Epithelial cell of esophagus (primary cell): ENCODE measurements at regions not wholly inside any gene's neighbourhood (a gene's known extent, or its start where the extent isn't known, plus 50 kb on each side); places are given as distances from the start of the nearest gene placed in this dataset.

Source experiments
- DNase-seq: peaks from one replicate; pipeline ENCODE4 v3.0.0; 2010; ENCODE audit warnings: low read depth
- H3K4me3 ChIP-seq: 2 replicates; pipeline ENCODE4 v1.5.1; 2011; ENCODE audit warnings: mild to moderate bottlenecking, low read length, control low read depth
- TF ChIP-seq, protein P1 (sequence below): IDR thresholded peaks from 2 replicates; pipeline ENCODE4 v1.5.1; 2011; ENCODE audit warnings: low read depth, mild to moderate bottlenecking, low read length, control low read depth, inconsistent platforms; ENCODE audit not compliant: insufficient read depth; ENCODE audit errors: missing control alignments

DNA sequence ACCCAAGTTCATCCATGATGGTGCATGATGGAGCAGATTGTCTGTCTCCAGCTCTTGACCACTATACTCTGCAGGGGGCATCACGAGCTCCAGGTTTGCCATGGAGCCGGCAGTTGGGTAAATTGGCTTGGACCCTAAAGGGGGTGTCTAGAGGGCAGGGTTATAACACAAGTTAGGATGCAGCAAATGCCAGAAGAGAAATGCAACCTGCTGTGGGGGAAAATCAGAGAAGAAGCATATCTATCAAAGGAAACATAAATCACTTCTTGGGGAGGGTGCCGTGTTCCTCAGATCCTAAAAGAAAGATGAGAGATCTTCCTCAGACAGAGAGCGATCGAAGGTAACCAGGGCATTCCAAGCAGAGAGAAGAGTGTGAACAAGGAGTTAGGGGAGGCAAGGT is 334.9 kb downstream of the C12orf75 start:
- no peak overlapping the region for H3K4me3 ChIP-seq
- DNase-seq, result no peak
- TF ChIP-seq, protein P1, sequence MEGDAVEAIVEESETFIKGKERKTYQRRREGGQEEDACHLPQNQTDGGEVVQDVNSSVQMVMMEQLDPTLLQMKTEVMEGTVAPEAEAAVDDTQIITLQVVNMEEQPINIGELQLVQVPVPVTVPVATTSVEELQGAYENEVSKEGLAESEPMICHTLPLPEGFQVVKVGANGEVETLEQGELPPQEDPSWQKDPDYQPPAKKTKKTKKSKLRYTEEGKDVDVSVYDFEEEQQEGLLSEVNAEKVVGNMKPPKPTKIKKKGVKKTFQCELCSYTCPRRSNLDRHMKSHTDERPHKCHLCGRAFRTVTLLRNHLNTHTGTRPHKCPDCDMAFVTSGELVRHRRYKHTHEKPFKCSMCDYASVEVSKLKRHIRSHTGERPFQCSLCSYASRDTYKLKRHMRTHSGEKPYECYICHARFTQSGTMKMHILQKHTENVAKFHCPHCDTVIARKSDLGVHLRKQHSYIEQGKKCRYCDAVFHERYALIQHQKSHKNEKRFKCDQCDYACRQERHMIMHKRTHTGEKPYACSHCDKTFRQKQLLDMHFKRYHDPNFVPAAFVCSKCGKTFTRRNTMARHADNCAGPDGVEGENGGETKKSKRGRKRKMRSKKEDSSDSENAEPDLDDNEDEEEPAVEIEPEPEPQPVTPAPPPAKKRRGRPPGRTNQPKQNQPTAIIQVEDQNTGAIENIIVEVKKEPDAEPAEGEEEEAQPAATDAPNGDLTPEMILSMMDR, result no peak

DNA sequence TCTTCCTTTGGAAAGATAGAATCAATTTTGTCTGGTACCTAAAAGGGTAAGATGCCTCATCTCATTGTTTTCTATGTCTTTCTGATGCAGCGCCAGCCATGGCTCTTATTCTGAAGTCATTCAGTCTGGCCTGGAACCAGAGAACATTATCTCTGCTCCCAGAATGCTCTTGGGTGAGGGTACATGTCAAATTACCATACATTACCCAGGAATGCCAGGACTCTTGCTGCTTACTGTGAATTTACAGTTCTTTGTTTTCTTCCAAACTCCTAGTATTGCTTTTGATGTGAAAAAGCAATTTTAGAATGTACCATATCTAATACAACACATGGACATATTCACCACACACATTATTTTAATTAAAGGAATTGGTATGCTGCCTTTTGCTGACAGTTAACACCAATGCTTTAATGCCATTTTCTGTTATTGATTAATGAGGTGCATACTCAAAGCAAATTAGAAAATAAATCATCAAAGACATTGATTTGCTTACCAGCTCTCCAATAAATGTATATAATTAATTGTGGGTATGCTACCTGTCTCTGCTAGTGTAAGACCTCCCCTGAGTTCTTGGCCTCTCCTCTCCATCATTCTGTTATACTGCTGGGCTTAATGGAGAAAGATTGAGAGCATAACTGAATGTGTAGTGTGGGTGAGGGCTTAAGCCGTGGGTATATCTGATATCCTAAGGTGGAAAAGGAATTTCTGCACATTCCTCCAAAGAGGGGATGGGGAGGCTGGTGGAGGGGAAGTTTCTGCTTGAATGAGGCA is 337.7 kb downstream of the C12orf75 start:
- no peak overlapping the region for H3K4me3 ChIP-seq
- TF ChIP-seq, protein P1, result no peak
- no peak for DNase-seq

DNA sequence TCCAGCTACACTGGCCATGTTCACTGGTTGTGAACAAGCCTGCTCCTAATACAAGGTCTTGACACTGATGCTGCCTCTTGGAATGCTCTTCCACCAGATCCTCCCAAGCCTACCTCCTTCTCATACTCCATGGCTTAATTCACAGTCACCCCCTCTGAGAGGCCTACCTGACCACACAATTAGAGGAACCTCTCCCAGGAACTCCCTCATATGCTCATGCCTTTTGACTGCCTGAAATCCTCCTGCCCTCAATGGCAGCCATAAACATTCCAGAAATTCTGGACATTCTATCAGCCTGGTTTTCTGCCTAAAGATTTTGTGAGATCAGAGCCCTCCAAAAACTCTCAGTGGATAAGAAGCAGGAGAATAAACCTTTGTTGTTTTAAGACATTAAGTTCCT is 340.2 kb downstream of the C12orf75 start:
- DNase-seq, result no peak
- TF ChIP-seq, protein P1, result no peak
- no peak overlapping the region for H3K4me3 ChIP-seq

DNA sequence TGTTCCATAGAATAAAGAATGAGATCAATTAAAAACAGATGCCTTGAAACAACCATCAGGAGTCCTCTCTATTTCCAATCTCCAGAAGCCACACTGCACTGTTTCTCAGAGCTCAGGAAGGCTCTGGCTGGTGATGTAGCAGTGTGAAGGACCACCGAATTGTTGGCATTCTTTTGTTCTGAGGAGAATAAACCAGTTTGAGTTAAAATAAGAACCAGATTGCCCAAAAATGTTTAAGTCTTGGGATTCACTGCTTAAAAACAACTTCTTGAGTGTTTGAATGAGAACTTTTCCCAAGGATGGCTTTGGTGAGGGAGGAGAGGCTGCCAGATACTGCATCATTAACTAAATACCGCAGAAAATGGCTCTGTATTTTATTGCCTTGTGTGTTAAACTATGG is 341.2 kb downstream of the C12orf75 start:
- DNase-seq, result no peak
- H3K4me3 ChIP-seq, result no peak overlapping the region
- TF ChIP-seq, protein P1, result no peak

DNA sequence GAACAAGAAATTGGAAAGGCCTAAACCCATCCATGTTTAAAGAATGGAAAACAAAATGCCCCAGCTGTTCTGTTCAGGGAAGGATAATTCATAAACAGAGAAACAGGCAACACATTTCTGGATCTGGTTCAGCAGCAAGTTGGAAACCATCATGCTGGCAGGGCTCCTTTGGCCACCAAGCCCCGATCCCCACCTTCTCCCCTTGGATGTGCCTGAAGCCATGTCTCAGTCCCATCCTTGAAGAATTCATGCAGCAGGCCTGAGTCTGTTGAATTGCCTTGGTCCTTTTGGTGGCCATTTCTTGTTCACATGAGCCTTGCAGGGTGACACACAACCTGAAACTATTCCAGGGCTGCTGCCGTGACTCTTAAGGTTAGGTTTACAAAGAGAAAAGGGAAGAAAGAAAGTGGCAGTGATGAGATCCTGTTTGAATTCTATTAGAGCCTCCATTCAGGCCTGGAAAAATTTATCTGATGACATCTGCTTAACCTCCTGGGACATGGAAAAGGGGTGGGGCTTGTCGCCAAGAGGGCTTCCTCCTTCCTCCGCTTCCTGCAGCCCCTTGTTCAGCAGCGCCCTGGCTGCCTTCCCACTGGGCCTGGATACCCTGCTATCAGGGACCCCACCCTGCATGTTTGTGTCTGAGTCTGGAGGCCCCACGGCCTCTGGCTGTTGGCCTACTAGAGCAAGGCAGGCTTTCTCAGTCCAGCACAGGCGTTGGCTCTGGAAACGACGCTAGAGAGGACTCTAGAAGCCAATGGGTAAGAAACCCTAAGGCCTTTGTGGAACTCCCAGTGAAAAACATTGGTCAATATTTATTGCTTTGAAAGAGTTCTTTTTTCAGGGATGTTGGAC is 341.9 kb downstream of the C12orf75 start:
- TF ChIP-seq, protein P1, result no peak
- H3K4me3 ChIP-seq, result no peak overlapping the region
- no peak for DNase-seq

DNA sequence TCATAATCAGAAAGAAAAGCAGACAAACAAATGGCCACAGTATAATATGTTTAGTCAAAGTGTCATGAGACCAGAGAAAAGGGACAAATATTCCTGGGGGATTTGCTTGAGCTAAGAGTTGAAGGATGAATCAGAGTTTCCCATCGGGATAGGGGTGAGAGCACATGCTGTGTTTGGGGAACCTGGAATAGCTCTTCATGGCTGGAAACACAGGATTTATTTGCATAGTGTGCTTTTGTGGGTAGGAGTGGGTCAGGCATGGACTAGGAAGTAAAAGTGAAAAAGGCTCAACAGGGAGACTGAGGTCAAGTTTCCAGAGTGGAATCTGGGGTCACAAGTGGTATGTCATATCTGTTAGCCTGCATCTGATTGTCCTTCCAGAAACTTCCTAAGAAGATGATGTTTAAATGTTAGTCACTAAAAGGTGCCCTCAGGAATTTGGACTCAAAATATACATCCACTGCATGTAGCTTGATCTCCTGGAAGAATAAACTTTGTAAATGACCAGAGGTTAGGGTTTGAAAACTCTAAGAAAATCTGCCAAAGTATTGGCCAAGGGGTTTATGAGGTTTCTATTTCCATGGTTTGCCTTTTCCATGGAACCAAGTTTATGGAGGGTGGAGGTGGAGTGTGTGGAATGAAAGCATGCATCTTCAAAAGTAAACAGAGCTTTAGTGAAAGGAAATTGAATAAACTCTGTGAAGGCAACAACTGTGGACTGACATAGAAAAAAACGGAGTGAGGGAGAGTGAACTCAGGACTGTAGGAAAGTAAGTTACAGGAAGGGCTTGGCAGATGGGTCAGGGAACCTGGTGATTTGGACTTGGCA is 344.6 kb downstream of the C12orf75 start:
- TF ChIP-seq, protein P1, result no peak
- DNase-seq, result no peak
- no peak overlapping the region for H3K4me3 ChIP-seq
